ENCODE measurements at regions not wholly inside any gene's neighbourhood (a gene's known extent, or its start where the extent isn't known, plus 50 kb on each side); places are given as distances from the start of the nearest gene placed in this dataset.

DNA sequence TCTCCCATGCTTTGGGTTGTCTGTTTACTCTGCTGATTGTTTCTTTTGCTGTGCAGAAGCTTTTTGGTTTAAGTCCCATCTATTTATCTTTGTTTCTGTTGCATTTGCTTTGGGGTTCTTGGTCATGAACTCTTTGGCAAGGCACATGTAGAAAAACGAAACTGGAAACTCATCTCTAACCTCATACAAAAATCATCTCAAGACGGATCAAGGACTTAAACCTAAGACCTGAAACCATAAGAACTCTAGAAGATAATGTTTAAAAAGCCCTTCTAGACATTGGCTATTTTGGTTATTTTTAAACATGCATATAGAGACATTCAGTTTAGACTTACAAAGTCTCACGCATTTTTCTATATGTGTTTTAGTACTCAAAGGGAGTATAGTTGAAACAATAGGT lies 1164.3 kb upstream of the GYPC start:
- DNase-seq (ENCODE audit: low read depth): no peak

GRCh38 chr2:125512313-125512712 lies 1143.6 kb upstream of the GYPC start:
- no peak for DNase-seq (ENCODE audit: low read depth)

GRCh38 chr2:125516496-125517109 lies 1139.4 kb upstream of the GYPC start:
- no peak for DNase-seq (ENCODE audit: low read depth)

DNA sequence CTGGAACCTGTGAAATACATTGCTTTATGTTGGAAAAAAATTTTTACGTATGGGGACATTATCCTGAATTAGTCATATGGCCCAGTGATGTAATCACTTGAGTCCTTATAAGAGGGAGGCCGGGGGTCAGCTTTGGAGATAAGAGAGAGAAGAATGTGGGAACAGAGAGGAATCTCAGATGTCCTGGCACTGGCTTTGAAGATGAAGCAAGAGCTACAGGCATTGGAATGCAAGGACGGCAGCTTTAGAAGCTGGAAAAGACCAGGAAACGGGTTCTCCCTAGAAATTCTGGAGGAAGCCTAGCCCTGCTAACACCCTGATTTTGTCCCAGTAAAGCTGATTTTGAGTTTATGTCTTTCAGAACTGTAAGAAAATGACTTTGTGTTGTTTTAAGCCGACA lies 1129.9 kb upstream of the GYPC start:
- no peak for DNase-seq (ENCODE audit: low read depth)

GRCh38 chr2:125535089-125535488 lies 1120.9 kb upstream of the GYPC start:
- no peak for DNase-seq (ENCODE audit: low read depth)

- DNase-seq (ENCODE audit: low read depth): no peak
Measured at GRCh38 chr2:125543968-125544514, 1111.9 kb upstream of the GYPC start.

GRCh38 chr2:125553768-125554167 lies 1102.2 kb upstream of the GYPC start:
- DNase-seq (ENCODE audit: low read depth): no peak

GRCh38 chr2:125554956-125555355 lies 1101.0 kb upstream of the GYPC start:
- no peak for DNase-seq (ENCODE audit: low read depth)

DNA sequence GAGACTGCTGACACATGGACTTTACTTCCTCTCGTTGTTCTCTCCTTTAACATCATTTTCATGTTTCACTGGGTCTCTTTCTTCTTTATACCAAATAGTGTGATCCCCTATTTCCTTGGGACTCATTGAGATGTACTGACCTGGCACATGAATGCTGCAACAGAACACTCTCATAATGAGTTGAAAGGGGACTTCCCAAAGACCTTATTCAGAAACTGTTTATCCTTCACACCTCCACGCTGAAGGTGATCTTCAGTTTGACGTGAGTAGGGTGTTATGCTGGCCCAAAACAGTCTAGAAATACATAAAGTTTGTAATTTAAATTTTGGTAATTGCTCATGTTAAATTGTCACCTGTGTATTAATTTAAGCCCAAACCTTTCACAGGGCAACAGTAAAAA lies 1096.8 kb upstream of the GYPC start:
- no peak for DNase-seq (ENCODE audit: low read depth)

DNA sequence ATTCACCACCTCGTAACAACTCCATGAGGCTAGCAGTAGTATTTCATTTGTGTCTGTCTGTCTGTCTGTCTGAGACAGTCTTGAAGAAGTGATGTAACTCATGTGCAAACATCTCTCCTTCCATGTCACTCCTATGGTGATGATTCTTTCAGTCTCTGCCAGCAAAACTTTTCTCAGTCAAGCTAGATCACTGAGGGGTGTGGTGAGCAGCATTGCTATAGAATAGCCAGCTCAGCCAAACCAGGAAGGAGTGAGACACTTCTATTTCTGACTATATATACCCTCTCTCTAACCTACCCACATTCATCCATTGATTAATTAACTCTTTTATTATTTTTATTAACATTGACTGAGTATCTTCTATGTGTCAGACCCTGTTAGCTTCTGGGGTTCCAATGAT lies 1095.1 kb upstream of the GYPC start:
- DNase-seq (ENCODE audit: low read depth): no peak

DNA sequence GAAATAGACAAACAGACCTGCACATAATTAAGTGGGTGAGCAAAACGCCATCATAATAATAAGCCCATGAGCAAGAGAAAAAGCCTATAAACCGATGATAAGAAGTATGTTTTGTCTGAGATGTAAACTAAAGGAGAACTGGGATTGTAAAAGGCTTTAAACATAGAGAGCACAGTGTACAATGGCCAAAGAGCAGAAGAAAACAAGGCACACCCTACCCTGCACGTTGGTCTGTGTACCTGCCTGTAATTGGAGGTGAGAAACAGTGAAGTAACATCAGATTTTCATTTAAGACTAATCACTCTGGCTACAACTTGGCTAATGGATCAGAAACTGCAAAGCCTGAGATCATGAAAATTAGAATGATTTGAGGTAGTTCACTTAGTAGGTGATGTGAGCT lies 1094.7 kb upstream of the GYPC start:
- no peak for DNase-seq (ENCODE audit: low read depth)

DNA sequence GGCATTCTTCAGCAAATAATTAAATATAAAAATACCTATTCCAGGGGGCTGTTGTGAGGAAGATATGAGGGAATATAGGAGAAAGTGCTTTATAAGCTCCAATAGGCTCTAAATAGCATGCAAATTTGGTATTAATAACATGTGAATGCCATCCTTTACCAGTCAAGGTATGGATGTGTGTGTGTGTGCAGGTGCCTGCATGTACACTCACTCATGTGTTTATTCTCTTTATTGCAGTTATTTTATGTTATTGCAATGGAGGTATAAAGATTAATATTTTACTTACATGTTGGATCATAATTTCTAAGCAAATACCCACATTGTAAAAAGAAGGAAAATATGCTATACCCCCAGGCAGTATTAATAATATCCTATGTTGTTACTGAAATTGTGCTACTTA lies 1093.0 kb upstream of the GYPC start:
- no peak for DNase-seq (ENCODE audit: low read depth)

DNA sequence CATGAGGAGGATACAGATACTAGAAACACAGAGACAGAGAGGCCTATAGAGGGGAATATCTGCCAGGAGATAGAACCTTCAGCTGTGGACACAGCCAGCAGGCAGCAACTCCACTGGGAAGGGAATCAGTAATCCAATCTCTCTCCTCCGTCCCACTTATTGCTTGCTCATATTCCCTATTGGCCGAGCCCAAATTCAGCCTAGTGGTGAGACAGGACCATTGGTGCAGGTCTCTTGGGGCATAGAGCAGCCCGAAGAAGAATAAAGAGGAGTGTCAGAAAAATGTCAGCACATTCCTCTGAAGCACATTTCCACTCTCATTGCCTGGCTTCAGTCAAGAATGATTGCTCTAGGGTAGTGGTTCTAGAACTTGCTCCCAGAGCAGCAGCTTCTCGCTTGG lies 1091.5 kb upstream of the GYPC start:
- no peak for DNase-seq (ENCODE audit: low read depth)

- no peak for DNase-seq (ENCODE audit: low read depth)
Measured at GRCh38 chr2:125566422-125566821, 1089.5 kb upstream of the GYPC start.

DNA sequence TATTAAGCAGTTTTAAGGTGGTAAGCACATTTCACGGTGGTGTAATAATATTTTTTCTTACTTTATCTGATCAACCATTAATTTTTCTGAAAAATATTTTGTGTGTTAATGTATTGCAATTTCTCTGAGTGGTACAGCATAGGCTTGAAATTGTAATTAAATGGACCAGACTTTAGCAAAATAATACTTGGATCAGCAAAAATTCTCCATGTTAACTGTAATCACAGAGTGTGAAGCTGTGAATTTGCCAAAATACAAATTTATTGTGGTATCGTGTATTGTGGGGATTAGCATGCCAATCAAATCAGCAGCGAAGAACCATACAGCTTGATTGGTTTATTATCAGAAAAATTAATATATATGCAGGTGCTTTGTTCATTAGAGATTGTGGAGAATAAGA lies 1088.9 kb upstream of the GYPC start:
- no peak for DNase-seq (ENCODE audit: low read depth)

DNA sequence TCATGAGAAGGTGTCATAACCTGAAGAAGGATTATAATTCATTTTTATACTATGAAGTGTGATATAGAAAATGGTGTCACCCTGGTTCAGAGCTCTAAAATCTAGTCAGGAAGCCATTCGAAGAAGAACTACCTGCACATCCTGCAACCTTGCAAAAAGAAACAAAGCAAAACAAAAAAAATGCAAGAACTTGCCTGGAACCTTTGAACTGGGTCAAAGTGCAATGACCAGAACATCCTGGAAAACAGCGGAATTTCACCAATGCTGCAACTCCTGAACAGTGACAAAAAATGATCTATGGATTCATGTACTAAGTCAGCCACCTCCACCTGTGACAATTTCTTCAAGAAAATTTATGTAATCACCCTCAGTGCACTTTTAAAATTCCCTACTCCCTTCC lies 1083.3 kb upstream of the GYPC start:
- DNase-seq (ENCODE audit: low read depth): no peak

DNA sequence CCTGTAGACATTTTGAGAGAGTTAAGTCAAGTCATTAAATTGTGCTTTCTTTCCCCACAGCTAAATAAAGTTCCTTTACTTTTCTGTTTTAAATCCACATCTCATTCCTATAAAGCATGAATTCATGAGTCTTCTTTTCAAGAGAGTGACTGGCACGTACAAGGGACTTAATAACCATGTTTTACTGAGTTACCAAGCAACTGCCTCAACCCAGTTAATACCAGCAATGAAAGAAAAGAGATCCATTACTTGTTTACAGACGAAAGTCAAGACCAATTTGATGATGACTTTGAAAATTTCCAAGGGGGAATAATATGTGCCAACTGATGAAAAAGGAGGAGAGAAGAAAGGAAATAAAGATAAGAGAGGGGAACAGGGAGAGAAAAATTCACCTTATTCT lies 1082.5 kb upstream of the GYPC start:
- no peak for DNase-seq (ENCODE audit: low read depth)

DNA sequence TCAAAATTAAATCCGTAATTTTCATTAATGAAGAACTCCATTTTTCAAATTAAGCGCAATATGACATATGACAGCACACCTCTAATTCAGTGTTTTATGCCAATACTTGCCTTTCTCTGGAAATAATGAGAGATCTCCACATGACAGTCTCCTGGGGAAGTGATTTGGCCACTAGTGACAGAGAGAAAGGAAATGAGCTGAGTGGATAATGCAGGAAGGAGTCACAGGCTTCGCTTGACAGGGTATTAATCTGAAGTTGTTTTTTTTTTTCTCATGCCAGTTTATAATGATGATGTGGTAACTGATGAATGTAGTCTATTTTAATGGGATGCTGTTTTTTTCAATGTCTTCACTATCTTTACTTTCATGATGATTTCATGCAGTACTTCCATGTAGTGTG lies 1079.4 kb upstream of the GYPC start:
- DNase-seq (ENCODE audit: low read depth): no peak

GRCh38 chr2:125581557-125581956 lies 1074.4 kb upstream of the GYPC start:
- no peak for DNase-seq (ENCODE audit: low read depth)

- DNase-seq (ENCODE audit: low read depth): no peak
Measured at GRCh38 chr2:125582516-125582915, 1073.4 kb upstream of the GYPC start.

DNA sequence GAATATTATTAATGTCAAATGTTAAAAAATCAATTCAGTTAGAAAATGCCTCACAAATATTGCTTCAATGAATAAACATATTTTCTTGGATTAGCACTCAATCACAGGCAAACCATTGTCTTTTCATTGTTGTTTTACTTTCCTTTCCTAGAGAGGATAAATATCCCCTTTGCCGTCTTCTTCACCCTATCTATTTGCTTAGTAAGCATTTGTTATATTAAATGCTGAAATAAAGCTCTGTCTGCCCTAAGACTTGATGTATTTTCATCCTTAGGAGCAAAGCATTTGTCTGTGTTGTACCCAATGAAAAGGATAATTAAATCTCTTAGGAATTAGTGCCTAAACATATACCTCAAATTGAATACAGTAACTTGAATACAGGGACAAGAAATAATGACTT lies 1071.2 kb upstream of the GYPC start:
- no peak for DNase-seq (ENCODE audit: low read depth)

DNA sequence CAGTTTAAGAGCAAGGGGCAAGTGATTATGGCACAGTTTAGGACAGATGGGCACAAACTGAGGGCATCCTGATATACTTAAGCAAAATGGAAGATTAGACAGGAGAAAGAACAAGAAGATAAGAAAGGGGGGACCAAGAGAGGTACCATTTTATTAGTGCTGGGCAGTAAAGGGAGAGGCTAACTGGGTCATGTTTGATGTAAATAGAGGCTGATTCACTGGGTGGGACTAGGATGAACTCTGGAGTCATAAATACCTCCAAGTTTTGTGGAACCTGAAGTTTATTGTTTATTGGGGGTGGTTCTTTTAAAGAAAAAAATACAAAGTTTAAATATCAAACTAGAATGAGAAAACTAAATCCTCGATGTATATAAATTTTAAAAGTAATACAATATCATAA lies 1067.2 kb upstream of the GYPC start:
- no peak for DNase-seq (ENCODE audit: low read depth)

DNA sequence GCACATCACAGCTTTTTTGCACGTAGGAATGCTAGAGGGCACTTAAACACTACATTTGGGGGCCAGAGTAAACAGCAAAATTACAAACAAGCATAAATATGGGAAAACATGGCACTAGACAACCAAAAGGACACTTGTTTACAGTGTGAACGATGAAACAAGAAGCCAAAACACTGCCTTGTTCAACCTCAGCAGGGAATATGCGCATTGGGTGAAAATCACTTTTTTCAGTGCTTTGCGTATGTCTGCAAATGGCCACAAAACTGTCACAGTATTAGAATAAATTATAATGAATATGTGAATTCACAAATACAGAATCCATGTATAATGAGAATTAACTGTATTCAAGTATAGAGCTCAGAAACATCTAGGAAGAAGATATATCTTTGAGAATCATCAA lies 1064.0 kb upstream of the GYPC start:
- DNase-seq (ENCODE audit: low read depth): no peak

- DNase-seq (ENCODE audit: low read depth): no peak
Measured at GRCh38 chr2:125593036-125593435, 1062.9 kb upstream of the GYPC start.

DNA sequence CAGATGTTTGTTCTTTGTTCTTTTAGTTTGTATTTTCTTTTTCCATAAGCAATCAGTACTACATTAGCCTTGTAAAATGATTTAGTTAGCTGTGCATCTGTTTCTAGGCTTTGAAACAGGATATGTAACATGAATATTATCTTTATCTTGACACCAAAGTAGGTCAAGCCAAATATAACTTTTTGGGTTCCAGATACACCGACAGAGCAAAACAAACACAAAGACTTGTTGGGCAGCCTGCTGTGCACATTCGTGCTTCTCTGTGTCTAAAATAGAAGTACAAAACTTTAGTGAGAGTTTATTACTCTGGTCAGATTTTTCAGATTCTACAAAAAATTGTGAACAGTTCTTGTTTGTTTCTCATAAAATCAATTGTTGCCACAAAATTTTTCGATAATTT lies 1059.3 kb upstream of the GYPC start:
- DNase-seq (ENCODE audit: low read depth): no peak
